RCC 7860 (cell line): ENCODE measurements at regions not wholly inside any gene's neighbourhood (a gene's known extent, or its start where the extent isn't known, plus 50 kb on each side); places are given as distances from the start of the nearest gene placed in this dataset.

Experiments
- DNase-seq: peaks from one replicate; pipeline ENCODE4 v3.0.0-alpha.2; 2015; ENCODE audit warnings: low spot score
- FAIRE-seq: peaks from 2 replicates; lab custom pipeline; 2012; peaks lifted over from hg19 to GRCh38; lab: Jason Lieb, UNC

- DNase-seq (no peak), FAIRE-seq (no peak)
Observed at GRCh38 chr18:45463451-45463850, 151.8 kb upstream of the SLC14A2 start.

GRCh38 chr18:45464619-45465018 lies 150.7 kb upstream of the SLC14A2 start:
- FAIRE-seq: no peak
- DNase-seq: no peak

GRCh38 chr18:45467293-45467692 lies 148.0 kb upstream of the SLC14A2 start:
- DNase-seq: no peak
- no peak for FAIRE-seq

- FAIRE-seq (no peak), DNase-seq (no peak)
Observed at GRCh38 chr18:45467945-45468344, 147.3 kb upstream of the SLC14A2 start.

- FAIRE-seq (no peak), DNase-seq (no peak)
Observed at GRCh38 chr18:45478889-45479288, 136.4 kb upstream of the SLC14A2 start.

- DNase-seq (no peak), FAIRE-seq (no peak)
Observed at GRCh38 chr18:45480219-45481015, 134.9 kb upstream of the SLC14A2 start.

- FAIRE-seq: no peak
- no peak for DNase-seq
Observed at GRCh38 chr18:45481821-45482220, 133.5 kb upstream of the SLC14A2 start.

- FAIRE-seq (no peak), DNase-seq (no peak)
Observed at GRCh38 chr18:45482286-45482685, 133.0 kb upstream of the SLC14A2 start.

- no peak for FAIRE-seq
Observed at GRCh38 chr18:45487581-45487980, 127.7 kb upstream of the SLC14A2 start.

GRCh38 chr18:45488645-45489044 lies 126.6 kb upstream of the SLC14A2 start:
- DNase-seq: no peak
- FAIRE-seq: no peak

More at GRCh38 chr18:45487581-45487980, 127.7 kb upstream of the SLC14A2 start:
- no peak for DNase-seq

- FAIRE-seq (no peak), DNase-seq (no peak)
Observed at GRCh38 chr18:45493830-45494229, 121.4 kb upstream of the SLC14A2 start.

- no peak for DNase-seq
- FAIRE-seq: no peak
Observed at GRCh38 chr18:45494811-45495210, 120.5 kb upstream of the SLC14A2 start.

GRCh38 chr18:45496741-45497140 lies 118.5 kb upstream of the SLC14A2 start:
- no peak for FAIRE-seq

GRCh38 chr18:45497595-45498286 lies 117.5 kb upstream of the SLC14A2 start:
- no peak for DNase-seq
- no peak for FAIRE-seq

More at GRCh38 chr18:45496741-45497140, 118.5 kb upstream of the SLC14A2 start:
- no peak for DNase-seq

GRCh38 chr18:45498287-45498658 lies 117.0 kb upstream of the SLC14A2 start:
- DNase-seq (no peak), FAIRE-seq (no peak)

- DNase-seq (no peak), FAIRE-seq (no peak)
Observed at GRCh38 chr18:45503990-45504389, 111.3 kb upstream of the SLC14A2 start.

- no peak for FAIRE-seq
- no peak for DNase-seq
Observed at GRCh38 chr18:45505497-45506206, 109.6 kb upstream of the SLC14A2 start.

GRCh38 chr18:45506951-45507350 lies 108.3 kb upstream of the SLC14A2 start:
- no peak for FAIRE-seq
- DNase-seq: no peak

- DNase-seq (no peak), FAIRE-seq (no peak)
Observed at GRCh38 chr18:45509535-45509934, 105.7 kb upstream of the SLC14A2 start.

GRCh38 chr18:45510656-45511055 lies 104.6 kb upstream of the SLC14A2 start:
- DNase-seq (no peak), FAIRE-seq (no peak)

GRCh38 chr18:45512363-45512953 lies 102.8 kb upstream of the SLC14A2 start:
- DNase-seq: no peak
- FAIRE-seq: no peak
